Erythroblast (primary cell): ENCODE measurements at regions not wholly inside any gene's neighbourhood (a gene's known extent, or its start where the extent isn't known, plus 50 kb on each side); places are given as distances from the start of the nearest gene placed in this dataset.

Source experiments
- DNase-seq, 2 experiments: peaks; one replicate each; lab custom pipeline; 2025; lab: John Stamatoyannopoulos, UW
- GATA1 ChIP-seq: IDR thresholded peaks from 2 replicates; pipeline ENCODE4 v1.6.1; 2011; ENCODE audit warnings: low read depth, mild to moderate bottlenecking, control low read depth, low read length, moderate library complexity
- POLR2A ChIP-seq: IDR thresholded peaks from 2 replicates; pipeline ENCODE4 v1.6.1; 2011; ENCODE audit warnings: mild to moderate bottlenecking, low read length

- DNase-seq, result no peak
- TF ChIP-seq POLR2A (no peak), GATA1 (no peak)
These were observed 76.9 kb upstream of the ANO4 start for GRCh38 chr12:100717733-100718067.

- TF ChIP-seq GATA1 (no peak), POLR2A (no peak)
- DNase-seq, result no peak
These were observed 76.4 kb upstream of the ANO4 start for GRCh38 chr12:100718187-100718586.

DNA sequence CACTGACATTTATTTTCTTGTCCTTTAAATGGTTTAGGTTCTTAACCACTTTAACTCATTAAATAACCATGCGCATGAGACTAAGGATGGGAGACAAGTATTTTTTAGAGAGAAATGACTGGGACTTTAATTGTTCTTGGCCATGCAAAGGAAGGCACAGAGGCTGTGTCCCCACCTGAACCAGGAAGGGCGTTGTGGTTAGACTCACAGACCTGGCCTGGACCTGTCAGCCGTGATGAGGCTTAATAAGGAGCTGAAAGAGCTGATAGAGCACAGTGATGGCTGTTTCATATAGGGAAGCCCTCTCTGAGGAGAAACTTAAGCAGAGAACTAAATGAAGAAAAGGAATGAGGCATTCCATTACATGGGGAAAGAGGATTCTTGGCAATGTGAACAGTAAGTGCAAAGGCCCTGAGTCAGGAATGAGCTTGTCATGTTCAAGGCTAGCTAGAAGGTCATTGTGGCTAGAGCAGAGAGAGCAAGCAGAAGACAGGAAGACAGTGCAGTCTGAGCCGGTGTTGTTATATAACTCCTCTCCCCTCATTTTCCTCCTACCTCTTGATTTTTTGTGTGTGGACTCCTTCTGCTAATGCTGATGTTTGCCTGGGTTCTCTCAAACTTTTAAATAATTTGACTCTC, 74.4 kb upstream of the ANO4 start:
- no peak for TF ChIP-seq POLR2A
- TF ChIP-seq GATA1, result no peak
- DNase-seq, result no peak

DNA sequence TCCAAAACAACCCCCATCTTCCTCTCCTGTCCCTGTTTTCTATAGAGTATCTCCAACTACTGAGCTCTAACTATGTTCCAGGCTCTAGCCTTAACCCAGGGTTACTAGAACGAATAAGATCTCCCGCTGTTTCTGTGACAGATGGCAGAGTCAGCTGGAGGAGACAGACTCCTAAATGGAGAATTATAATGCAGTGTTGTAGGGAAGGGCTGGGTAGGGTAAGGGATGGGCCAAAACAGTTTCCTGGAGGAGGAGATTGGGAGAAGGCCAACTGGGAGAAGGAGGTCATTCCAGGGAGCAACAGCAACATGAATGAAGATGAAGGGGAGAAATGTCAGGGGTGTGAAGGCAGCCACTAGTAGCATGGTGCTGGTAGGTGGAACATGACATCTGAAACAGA, 73.4 kb upstream of the ANO4 start:
- DNase-seq, result no peak

GRCh38 chr12:100724071-100724470, 70.5 kb upstream of the ANO4 start:
- TF ChIP-seq POLR2A (no peak), GATA1 (no peak)
- DNase-seq, result no peak

More for the DNA sequence above, 73.4 kb upstream of the ANO4 start:
- TF ChIP-seq POLR2A (no peak), GATA1 (no peak)

GRCh38 chr12:100733817-100734593, 60.6 kb upstream of the ANO4 start:
- DNase-seq, result no peak
- TF ChIP-seq GATA1, result no peak
- no peak for TF ChIP-seq POLR2A

GRCh38 chr12:100737168-100737567, 57.4 kb upstream of the ANO4 start:
- DNase-seq, result no peak
- TF ChIP-seq GATA1 (no peak), POLR2A (no peak)

GRCh38 chr12:100738086-100738485, 56.5 kb upstream of the ANO4 start:
- no peak for DNase-seq
- no peak for TF ChIP-seq GATA1
- TF ChIP-seq POLR2A, result no peak

DNA sequence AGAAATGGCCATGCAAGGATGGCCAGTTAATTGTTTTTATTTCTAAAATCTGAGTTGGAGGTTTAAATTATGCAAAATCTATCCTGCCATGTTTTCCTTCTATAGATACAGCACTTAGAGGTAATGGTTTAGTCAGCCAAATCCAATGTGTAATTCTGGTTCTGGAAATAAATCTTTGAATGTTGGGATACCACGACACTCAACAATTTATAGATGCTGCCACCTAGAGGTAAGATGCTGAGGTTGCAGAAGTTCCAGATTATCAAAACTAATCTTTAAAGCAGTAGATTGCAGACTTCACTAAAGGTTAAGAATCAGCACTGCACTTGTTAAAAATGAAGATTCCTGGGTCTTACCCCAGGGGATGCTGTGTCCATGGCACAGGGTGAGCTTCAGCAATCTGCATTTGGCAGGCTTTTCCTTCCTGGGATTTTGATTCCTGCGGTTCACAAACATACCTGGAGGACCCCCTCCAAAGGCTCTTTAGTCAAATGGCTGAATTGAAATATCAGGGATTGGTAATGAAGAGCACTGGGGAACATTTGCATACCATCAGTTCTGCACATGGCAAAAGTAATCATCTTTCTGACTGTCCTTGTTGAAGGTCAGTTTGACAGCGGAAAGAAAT, 53.4 kb upstream of the ANO4 start:
- DNase-seq, result peak; percentile 11 to 46
- no peak for TF ChIP-seq POLR2A
- TF ChIP-seq GATA1, result no peak

GRCh38 chr12:100743060-100743459, 51.5 kb upstream of the ANO4 start:
- TF ChIP-seq POLR2A (no peak), GATA1 (no peak)
- DNase-seq, result no peak
